Endothelial cell of umbilical vein (primary cell): ENCODE measurements at regions not wholly inside any gene's neighbourhood (a gene's known extent, or its start where the extent isn't known, plus 50 kb on each side); places are given as distances from the start of the nearest gene placed in this dataset.

Source experiments
- BruUV-seq: library from RNA; stranded (reverse); fragments of 400-500 nt; replicated peaks from 2 replicates; lab custom pipeline; 2021; lab: Mats Ljungman, UMichigan
- CTCF ChIA-PET: fragments of 300-600, 350-600 bp; sonication (Branson Sonifier 250); formaldehyde crosslinking; loops from one replicate; lab custom pipeline; 2021; ENCODE audit warnings: antibody characterized with exemption, inconsistent platforms; lab: Charles Lee
- POLR2A ChIA-PET: fragments of 300-600, 350-600 bp; sonication (Branson Sonifier 250); formaldehyde crosslinking; loops from one replicate; lab custom pipeline; 2021; ENCODE audit warnings: antibody characterized with exemption, inconsistent platforms; lab: Charles Lee
- DNase-seq: peaks from one replicate; pipeline ENCODE4 v3.0.0-alpha.2; 2011; ENCODE audit warnings: low read depth, low spot score
- FAIRE-seq: peaks from 2 replicates; lab custom pipeline; 2011; peaks lifted over from hg19 to GRCh38; lab: Jason Lieb, UNC
- H2AFZ ChIP-seq: 2 replicates; pipeline ENCODE4 v1.6.0; 2012; ENCODE audit warnings: low read depth, low read length, control low read depth, inconsistent platforms
- H3K27ac ChIP-seq: 2 replicates; pipeline ENCODE4 v1.5.1; 2011; ENCODE audit warnings: low read depth, mild to moderate bottlenecking, control low read depth, low read length, moderate library complexity; ENCODE audit not compliant: insufficient read depth
- H3K27me3 ChIP-seq, 2 experiments: 2 replicates each; pipeline versions ENCODE4 v1.6.0 to v1.6.1; 2011; ENCODE audit warnings: low read length in 2 of 2, mixed read lengths in 1 of 2; ENCODE audit not compliant: control insufficient read depth in 2 of 2, insufficient read depth in 2 of 2
- H3K36me3 ChIP-seq, 2 experiments: 2 replicates in 1 of 2; 3 replicates in 1 of 2; pipeline ENCODE4 v1.5.1; 2011; ENCODE audit warnings: low read length in 2 of 2, mild to moderate bottlenecking in 1 of 2, moderate library complexity in 1 of 2; ENCODE audit not compliant: control insufficient read depth in 2 of 2, insufficient read depth in 2 of 2; ENCODE audit errors: extremely low read depth in 1 of 2
- H3K4me1 ChIP-seq: 3 replicates; pipeline ENCODE4 v1.5.1; 2011; ENCODE audit warnings: mild to moderate bottlenecking, low read length; ENCODE audit not compliant: control insufficient read depth, insufficient read depth; ENCODE audit errors: extremely low read depth
- H3K4me2 ChIP-seq: 2 replicates; pipeline ENCODE4 v1.6.1; 2011; ENCODE audit warnings: low read length, control low read depth, mixed read lengths; ENCODE audit not compliant: insufficient read depth
- H3K4me3 ChIP-seq, 3 experiments: fragments of 200-600 bp in 1 of 3; sonication (generic), shearing (Covaris generic) in 1 of 3; replicated peaks in 1 of 3; 2 replicates each; pipeline ENCODE4 v1.5.1; 2011 to 2016; ENCODE audit warnings: control low read depth in 3 of 3, low read length in 3 of 3, mild to moderate bottlenecking in 2 of 3, inconsistent platforms in 1 of 3, low read depth in 1 of 3, moderate library complexity in 1 of 3; ENCODE audit not compliant: insufficient read depth in 1 of 3
- H3K79me2 ChIP-seq: 2 replicates; pipeline ENCODE4 v1.6.0; 2012; ENCODE audit warnings: low read length, inconsistent platforms; ENCODE audit not compliant: control insufficient read depth, insufficient read depth
- H3K9ac ChIP-seq: replicated peaks from 2 replicates; pipeline ENCODE3; 2011; ENCODE audit warnings: low read length, control low read depth; ENCODE audit not compliant: insufficient read depth; ENCODE audit errors: extremely low read depth
- H3K9me1 ChIP-seq: replicated peaks from 3 replicates; pipeline ENCODE4 v1.6.0; 2011; ENCODE audit warnings: mild to moderate bottlenecking, low read length; ENCODE audit not compliant: control insufficient read depth, insufficient read depth; ENCODE audit errors: extremely low read depth
- H3K9me3 ChIP-seq: replicated peaks from 2 replicates; pipeline ENCODE4 v1.5.1; 2012; ENCODE audit warnings: low read length, inconsistent platforms; ENCODE audit not compliant: control insufficient read depth, insufficient read depth
- H4K20me1 ChIP-seq: replicated peaks from 2 replicates; pipeline ENCODE3; 2011; ENCODE audit warnings: mild to moderate bottlenecking, low read length; ENCODE audit not compliant: control insufficient read depth, insufficient read depth; ENCODE audit errors: extremely low read depth
- EZH2 ChIP-seq: IDR thresholded peaks from 2 replicates; pipeline ENCODE4 v1.6.1; 2012; ENCODE audit warnings: borderline replicate concordance, low read depth, mild to moderate bottlenecking, moderate library complexity, low read length, inconsistent platforms; ENCODE audit not compliant: severe bottlenecking
- FOS ChIP-seq: IDR thresholded peaks from 2 replicates; pipeline ENCODE4 v1.6.1; 2011; ENCODE audit warnings: mild to moderate bottlenecking, low read length, moderate library complexity, borderline replicate concordance; ENCODE audit not compliant: insufficient read depth
- GATA2 ChIP-seq: IDR thresholded peaks from 2 replicates; pipeline ENCODE4 v1.7.0; 2011; ENCODE audit warnings: low read depth, mild to moderate bottlenecking, moderate library complexity, mixed read lengths, low read length; ENCODE audit not compliant: insufficient read length, insufficient read depth
- JUN ChIP-seq: IDR thresholded peaks from 2 replicates; pipeline ENCODE4 v1.6.1; 2011; ENCODE audit warnings: borderline replicate concordance, low read depth; ENCODE audit not compliant: insufficient read length, insufficient read depth
- MYC ChIP-seq: IDR thresholded peaks from one replicate; pipeline ENCODE4 v1.6.1; 2011; ENCODE audit warnings: mild to moderate bottlenecking, low read depth, low read length
- POLR2A ChIP-seq: IDR thresholded peaks from 2 replicates; pipeline ENCODE4 v1.6.1; 2012; ENCODE audit warnings: low read depth, mild to moderate bottlenecking, control low read depth, low read length
- POLR2AphosphoS5 ChIP-seq: IDR thresholded peaks from 2 replicates; pipeline ENCODE4 v1.6.1; 2012; ENCODE audit warnings: low read depth, mild to moderate bottlenecking, control low read depth, low read length, moderate library complexity; ENCODE audit not compliant: insufficient read depth
- dilution Hi-C: fragments of 300-500 bp; cut with MboI; formaldehyde crosslinking; loops from one replicate; pipeline ENCODE4 v1.15.0; 2019; ENCODE audit warnings: low sequenced_read_pairs; ENCODE audit not compliant: extremely low pct_ligation_motif_present
- intact Hi-C: fragments of 100-400 bp; cut with micrococcal nuclease; formaldehyde crosslinking; loops from one replicate; pipeline ENCODE4 v1.10.0; 2022
- TF ChIP-seq, protein P1 (sequence below), 2 donors: IDR thresholded peaks; 1 replicate in 1 of 2; 2 replicates in 1 of 2; pipeline ENCODE4 v1.5.1; 2011; ENCODE audit warnings: low read length in 2 of 2, mild to moderate bottlenecking in 2 of 2, moderate library complexity in 2 of 2, control low read depth in 1 of 2, inconsistent platforms in 1 of 2, low read depth in 1 of 2; ENCODE audit not compliant: insufficient read depth in 1 of 2; ENCODE audit errors: extremely low read depth in 1 of 2
- TF ChIP-seq, protein P2 (sequence below): IDR thresholded peaks from 2 replicates; pipeline ENCODE4 v1.6.1; 2011; ENCODE audit not compliant: insufficient read depth, insufficient read length

DNA sequence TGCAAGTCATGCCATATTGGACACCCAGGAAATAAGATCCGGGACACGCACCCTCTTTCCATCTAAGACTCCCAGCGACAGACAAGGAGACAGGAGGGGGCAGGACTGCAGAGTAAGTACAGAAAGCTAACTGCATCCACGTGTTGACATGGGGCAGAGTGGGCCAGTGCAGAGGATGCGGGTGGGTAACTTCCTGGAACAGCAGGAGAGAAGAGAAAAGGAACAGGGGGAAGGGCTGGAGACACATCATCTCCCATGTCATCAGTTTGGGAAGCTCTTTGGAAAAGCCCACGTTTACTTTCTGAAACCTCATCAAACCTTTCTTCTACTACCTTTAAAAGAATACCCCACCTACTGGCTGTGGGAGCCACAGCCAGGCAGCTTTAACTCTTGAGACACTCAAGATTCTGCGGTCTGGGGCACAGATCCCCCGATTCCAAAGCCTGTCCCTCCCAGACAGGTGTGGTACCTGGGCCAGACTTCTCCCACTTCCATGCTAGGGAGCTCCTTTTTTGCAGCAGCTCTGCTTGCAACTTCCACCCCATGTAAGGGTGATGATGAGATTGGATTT lies 273.5 kb upstream of the RPL38 start:
- no peak overlapping the region for H3K27ac ChIP-seq
- H4K20me1 ChIP-seq = no peaks in the 10 kb centered on the region
- ChIA-PET CTCF (no interaction called here), POLR2A (no interaction called here)
- no peaks in the 10 kb centered on the region for H3K9me1 ChIP-seq
- intact Hi-C loops (no loop called here), dilution Hi-C loops (no loop called here)
- H3K79me2 ChIP-seq = no peaks in the 10 kb centered on the region
- no peak overlapping the region for H3K4me2 ChIP-seq
- H3K9me3 ChIP-seq = no peaks in the 10 kb centered on the region
- no peak for TF ChIP-seq EZH2
- no peak for TF ChIP-seq MYC
- no peak for TF ChIP-seq FOS
- TF ChIP-seq, protein P1, sequence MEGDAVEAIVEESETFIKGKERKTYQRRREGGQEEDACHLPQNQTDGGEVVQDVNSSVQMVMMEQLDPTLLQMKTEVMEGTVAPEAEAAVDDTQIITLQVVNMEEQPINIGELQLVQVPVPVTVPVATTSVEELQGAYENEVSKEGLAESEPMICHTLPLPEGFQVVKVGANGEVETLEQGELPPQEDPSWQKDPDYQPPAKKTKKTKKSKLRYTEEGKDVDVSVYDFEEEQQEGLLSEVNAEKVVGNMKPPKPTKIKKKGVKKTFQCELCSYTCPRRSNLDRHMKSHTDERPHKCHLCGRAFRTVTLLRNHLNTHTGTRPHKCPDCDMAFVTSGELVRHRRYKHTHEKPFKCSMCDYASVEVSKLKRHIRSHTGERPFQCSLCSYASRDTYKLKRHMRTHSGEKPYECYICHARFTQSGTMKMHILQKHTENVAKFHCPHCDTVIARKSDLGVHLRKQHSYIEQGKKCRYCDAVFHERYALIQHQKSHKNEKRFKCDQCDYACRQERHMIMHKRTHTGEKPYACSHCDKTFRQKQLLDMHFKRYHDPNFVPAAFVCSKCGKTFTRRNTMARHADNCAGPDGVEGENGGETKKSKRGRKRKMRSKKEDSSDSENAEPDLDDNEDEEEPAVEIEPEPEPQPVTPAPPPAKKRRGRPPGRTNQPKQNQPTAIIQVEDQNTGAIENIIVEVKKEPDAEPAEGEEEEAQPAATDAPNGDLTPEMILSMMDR (IDR thresholded peaks at IDR 0.05; ENCODE audit: extremely low read depth in 1 of 2, insufficient read depth in 1 of 2, low read depth in 1 of 2, low read length in 2 of 2) = no peak
- TF ChIP-seq GATA2 = no peak
- no peak for TF ChIP-seq JUN
- TF ChIP-seq POLR2A = no peak
- TF ChIP-seq POLR2AphosphoS5 = no peak
- TF ChIP-seq, protein P2, sequence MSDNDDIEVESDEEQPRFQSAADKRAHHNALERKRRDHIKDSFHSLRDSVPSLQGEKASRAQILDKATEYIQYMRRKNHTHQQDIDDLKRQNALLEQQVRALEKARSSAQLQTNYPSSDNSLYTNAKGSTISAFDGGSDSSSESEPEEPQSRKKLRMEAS = no peak
- BruUV-seq = no TSS peak
- H3K4me1 ChIP-seq = no peaks in the 10 kb centered on the region
- H2AFZ ChIP-seq = no peak overlapping the region
- no peak overlapping the region for H3K4me3 ChIP-seq
- no peaks in the 10 kb centered on the region for H3K36me3 ChIP-seq
- DNase-seq (no peak), FAIRE-seq (no peak)
- no peak overlapping the region for H3K9ac ChIP-seq
- H3K27me3 ChIP-seq = no peaks in the 10 kb centered on the region
